ENCODE measurements at regions not wholly inside any gene's neighbourhood (a gene's known extent, or its start where the extent isn't known, plus 50 kb on each side); places are given as distances from the start of the nearest gene placed in this dataset.

DNA sequence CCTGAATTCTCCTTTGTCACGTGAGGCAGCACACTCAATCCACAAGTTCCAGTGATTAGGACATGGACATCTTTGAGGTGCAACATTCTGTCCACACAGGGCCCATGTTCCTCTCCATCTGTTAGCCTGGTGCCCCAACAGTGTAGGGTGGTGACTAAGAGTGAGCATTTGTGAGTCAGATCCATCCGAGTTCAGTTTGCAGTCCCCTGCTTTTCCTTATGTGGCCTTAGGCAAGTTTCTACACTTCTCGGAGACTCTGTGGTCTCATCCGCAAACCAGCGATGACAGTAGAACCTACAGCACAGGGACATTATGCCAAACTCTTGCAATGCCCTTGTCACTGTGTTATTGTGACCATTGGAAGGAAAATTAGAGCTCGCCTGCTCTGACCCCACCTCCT, 178.7 kb upstream of the CDH4 start:
- Histone ChIP-seq H3K23me2 (ENCODE audit: low read depth, low read length) (no peaks in the 10 kb centered on the region), H3K4me2 (ENCODE audit: insufficient read depth in 1 of 2, low read depth in 2 of 2, low read length in 2 of 2) (no peak overlapping the region), H3K56ac (replicated peaks; ENCODE audit: insufficient read length, low read depth, low read length) (no peak overlapping the region), H3K18ac (ENCODE audit: extremely low read depth, low read length) (no peak overlapping the region), H4K91ac (replicated peaks; ENCODE audit: insufficient read length, low read length) (no peak overlapping the region), H2AK5ac (ENCODE audit: low read depth, low read length) (no peak overlapping the region), H3K4ac (replicated peaks; ENCODE audit: insufficient read length, low read depth, low read length) (no peak overlapping the region), H3K79me1 (ENCODE audit: low read depth, low read length) (no peaks in the 10 kb centered on the region), H3K4me1 (replicated peaks in 1 of 4; ENCODE audit: control insufficient read depth in 3 of 4, insufficient read depth in 4 of 4, low read length in 3 of 4) (no peaks in the 10 kb centered on the region), H3K4me3 (ENCODE audit: extremely low read depth in 1 of 4, insufficient read depth in 2 of 4, low read depth in 3 of 4, low read length in 4 of 4) (no peak overlapping the region), H3K27me3 (replicated peaks in 1 of 4; ENCODE audit: control insufficient read depth in 3 of 4, extremely low read depth in 1 of 4, insufficient read depth in 3 of 4, low read length in 3 of 4) (peaks cover 1 to 18% (median 16%) of the 10 kb centered on the region in 4 experiments; a peak in 5 of 7 replicates), H3K27ac (ENCODE audit: low read depth, low read length) (no peak overlapping the region), H4K8ac (ENCODE audit: extremely low read depth, insufficient read depth, low read length) (no peak overlapping the region), H3K36me3 (ENCODE audit: control insufficient read depth in 2 of 4, insufficient read depth in 4 of 4, low read length in 3 of 4) (no peaks in the 10 kb centered on the region), H3K79me2 (ENCODE audit: control insufficient read depth in 1 of 2, insufficient read depth in 2 of 2, low read length in 2 of 2) (no peaks in the 10 kb centered on the region), H4K5ac (ENCODE audit: insufficient read length, low read depth, low read length) (no peak overlapping the region), H2BK20ac (ENCODE audit: low read length) (no peak overlapping the region), H3K9me3 (ENCODE audit: insufficient read depth in 2 of 2, low read depth in 1 of 2, low read length in 1 of 2) (peaks cover 0 to 5% of the 10 kb centered on the region in 2 experiments; a peak in 1 of 4 replicates), H3K23ac (ENCODE audit: insufficient read length) (no peak overlapping the region), H2BK15ac (ENCODE audit: low read length) (no peak overlapping the region), H2BK5ac (ENCODE audit: low read depth, low read length) (no peak overlapping the region), H2BK120ac (replicated peaks; ENCODE audit: low read depth, low read length) (no peak overlapping the region), H2AFZ (ENCODE audit: low read length) (no peak overlapping the region), H2BK12ac (ENCODE audit: low read depth, low read length) (no peak overlapping the region), H4K20me1 (replicated peaks in 1 of 2; ENCODE audit: control insufficient read depth in 1 of 2, insufficient read depth in 2 of 2, low read length in 2 of 2) (no peaks in the 10 kb centered on the region), H3K14ac (ENCODE audit: insufficient read length) (no peak overlapping the region), H3K9ac (replicated peaks in 1 of 4; ENCODE audit: extremely low read depth in 1 of 4, low read depth in 3 of 4, low read length in 3 of 4) (no peak overlapping the region)
- CTCF ChIA-PET (ENCODE audit: partially characterized antibody), result interaction anchor here (0.9 to 1.6 kb wide), 4 partner anchors 11 to 1016 kb away, joined by 3 to 4 read pairs (median 3); no protein-coding TSS in a partner anchor
- WGBS, 2 experiments (ENCODE audit: extremely low coverage in 1 of 2, insufficient coverage in 1 of 2, insufficient read length in 1 of 2, insufficient replicate concordance in 2 of 2, low coverage in 1 of 2, low lambda C conversion rate in 2 of 2, missing lambda C conversion rate in 1 of 2), result 90% methylated on average over 6 of the region's 6 CpGs; no CpG with 5 or more reads in 1 of the 2 experiments
- DNase-seq (ENCODE audit: low read depth in 1 of 2, low spot score in 2 of 2) (no peak), FAIRE-seq (no peak)
- POLR2A ChIA-PET (ENCODE audit: partially characterized antibody), result no interaction called here
- no peak for TF ChIP-seq RBBP5 (IDR thresholded peaks at IDR 0.05; ENCODE audit: borderline replicate concordance, low read depth, low read length)
- TF ChIP-seq, protein P1, sequence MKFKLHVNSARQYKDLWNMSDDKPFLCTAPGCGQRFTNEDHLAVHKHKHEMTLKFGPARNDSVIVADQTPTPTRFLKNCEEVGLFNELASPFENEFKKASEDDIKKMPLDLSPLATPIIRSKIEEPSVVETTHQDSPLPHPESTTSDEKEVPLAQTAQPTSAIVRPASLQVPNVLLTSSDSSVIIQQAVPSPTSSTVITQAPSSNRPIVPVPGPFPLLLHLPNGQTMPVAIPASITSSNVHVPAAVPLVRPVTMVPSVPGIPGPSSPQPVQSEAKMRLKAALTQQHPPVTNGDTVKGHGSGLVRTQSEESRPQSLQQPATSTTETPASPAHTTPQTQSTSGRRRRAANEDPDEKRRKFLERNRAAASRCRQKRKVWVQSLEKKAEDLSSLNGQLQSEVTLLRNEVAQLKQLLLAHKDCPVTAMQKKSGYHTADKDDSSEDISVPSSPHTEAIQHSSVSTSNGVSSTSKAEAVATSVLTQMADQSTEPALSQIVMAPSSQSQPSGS (IDR thresholded peaks at IDR 0.05; ENCODE audit: low read length), result no peak
- TF ChIP-seq, protein P2, sequence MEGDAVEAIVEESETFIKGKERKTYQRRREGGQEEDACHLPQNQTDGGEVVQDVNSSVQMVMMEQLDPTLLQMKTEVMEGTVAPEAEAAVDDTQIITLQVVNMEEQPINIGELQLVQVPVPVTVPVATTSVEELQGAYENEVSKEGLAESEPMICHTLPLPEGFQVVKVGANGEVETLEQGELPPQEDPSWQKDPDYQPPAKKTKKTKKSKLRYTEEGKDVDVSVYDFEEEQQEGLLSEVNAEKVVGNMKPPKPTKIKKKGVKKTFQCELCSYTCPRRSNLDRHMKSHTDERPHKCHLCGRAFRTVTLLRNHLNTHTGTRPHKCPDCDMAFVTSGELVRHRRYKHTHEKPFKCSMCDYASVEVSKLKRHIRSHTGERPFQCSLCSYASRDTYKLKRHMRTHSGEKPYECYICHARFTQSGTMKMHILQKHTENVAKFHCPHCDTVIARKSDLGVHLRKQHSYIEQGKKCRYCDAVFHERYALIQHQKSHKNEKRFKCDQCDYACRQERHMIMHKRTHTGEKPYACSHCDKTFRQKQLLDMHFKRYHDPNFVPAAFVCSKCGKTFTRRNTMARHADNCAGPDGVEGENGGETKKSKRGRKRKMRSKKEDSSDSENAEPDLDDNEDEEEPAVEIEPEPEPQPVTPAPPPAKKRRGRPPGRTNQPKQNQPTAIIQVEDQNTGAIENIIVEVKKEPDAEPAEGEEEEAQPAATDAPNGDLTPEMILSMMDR (IDR thresholded peaks at IDR 0.05; ENCODE audit: control extremely low read depth in 1 of 3, insufficient read depth in 1 of 3, low read depth in 1 of 3, low read length in 3 of 3), result no peak
- no peak for TF ChIP-seq SIRT6 (IDR thresholded peaks at IDR 0.05; ENCODE audit: low read length)
- TF ChIP-seq, protein P3, sequence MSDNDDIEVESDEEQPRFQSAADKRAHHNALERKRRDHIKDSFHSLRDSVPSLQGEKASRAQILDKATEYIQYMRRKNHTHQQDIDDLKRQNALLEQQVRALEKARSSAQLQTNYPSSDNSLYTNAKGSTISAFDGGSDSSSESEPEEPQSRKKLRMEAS (IDR thresholded peaks at IDR 0.05), result no peak
- TF ChIP-seq, protein P4, sequence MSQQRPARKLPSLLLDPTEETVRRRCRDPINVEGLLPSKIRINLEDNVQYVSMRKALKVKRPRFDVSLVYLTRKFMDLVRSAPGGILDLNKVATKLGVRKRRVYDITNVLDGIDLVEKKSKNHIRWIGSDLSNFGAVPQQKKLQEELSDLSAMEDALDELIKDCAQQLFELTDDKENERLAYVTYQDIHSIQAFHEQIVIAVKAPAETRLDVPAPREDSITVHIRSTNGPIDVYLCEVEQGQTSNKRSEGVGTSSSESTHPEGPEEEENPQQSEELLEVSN (IDR thresholded peaks at IDR 0.05), result no peak
- no peak for TF ChIP-seq TAF7 (optimal IDR thresholded peaks at IDR 0.05; ENCODE audit: borderline replicate concordance, low read depth, low read length)
- TF ChIP-seq SIX5 (IDR thresholded peaks at IDR 0.05; ENCODE audit: low read depth, low read length), result no peak
- no peak for TF ChIP-seq HDAC6 (IDR thresholded peaks at IDR 0.05; ENCODE audit: low read depth, low read length)

All from H1 (cell line).